ENCODE measurements at regions not wholly inside any gene's neighbourhood (a gene's known extent, or its start where the extent isn't known, plus 50 kb on each side); places are given as distances from the start of the nearest gene placed in this dataset.

DNA sequence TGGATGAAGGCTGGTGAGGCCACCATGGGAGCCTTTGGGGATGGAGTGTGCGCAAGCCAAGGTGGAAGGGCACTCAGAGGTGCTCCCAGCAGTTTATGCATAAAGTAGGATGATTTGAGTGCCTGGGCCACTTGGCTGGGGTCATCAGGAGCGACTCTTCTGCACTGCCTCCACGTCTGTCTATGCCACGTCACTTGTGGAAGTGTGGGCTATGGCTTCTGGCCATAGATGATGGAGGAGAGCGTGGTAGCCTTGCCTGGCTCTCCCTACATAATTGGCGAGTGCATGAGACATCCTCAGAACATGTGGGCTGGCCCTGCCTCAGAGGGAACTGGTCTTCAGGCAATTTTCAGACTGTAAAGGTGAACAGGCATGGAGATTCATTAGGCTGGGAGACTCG lies 182.9 kb downstream of the TEX29 start:
- no peak for DNase-seq

DNA sequence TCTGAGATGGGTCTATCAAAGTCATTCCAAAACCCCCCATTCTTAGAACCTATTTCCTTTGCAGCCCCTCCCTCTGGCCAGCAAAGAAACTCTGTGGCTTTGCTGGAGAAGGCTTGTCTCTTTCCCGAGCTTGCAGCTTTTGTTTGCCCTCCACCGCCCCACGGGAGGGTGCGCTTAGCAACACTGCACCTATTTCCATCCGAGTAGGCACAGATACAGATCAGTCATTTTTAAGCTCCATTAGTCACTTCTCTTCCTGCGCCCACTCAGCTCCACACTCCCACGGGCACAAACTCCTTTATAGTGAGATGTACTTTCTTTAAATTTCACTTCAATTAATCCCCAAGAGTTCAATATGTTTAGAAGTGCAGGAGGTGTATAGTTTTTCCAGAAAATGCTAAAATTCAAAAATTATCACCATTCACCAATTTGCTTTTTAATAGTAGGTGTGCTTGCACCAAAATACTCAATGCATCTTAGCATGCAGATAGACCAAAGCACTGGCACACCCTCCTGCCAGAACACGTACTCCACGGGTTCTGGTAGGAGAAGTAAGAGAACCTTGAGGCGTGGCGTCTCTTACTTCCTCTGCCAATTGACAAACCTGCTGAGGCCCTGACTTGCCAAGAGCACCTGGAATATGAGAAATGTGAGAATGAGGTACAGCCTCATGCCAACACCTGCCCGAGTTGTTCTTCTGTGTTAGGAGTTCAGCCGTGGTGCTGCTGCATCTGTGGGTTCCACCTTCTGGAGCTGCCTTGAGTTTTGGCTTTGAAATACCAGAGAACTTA lies 183.7 kb downstream of the TEX29 start:
- DNase-seq: no peak

DNA sequence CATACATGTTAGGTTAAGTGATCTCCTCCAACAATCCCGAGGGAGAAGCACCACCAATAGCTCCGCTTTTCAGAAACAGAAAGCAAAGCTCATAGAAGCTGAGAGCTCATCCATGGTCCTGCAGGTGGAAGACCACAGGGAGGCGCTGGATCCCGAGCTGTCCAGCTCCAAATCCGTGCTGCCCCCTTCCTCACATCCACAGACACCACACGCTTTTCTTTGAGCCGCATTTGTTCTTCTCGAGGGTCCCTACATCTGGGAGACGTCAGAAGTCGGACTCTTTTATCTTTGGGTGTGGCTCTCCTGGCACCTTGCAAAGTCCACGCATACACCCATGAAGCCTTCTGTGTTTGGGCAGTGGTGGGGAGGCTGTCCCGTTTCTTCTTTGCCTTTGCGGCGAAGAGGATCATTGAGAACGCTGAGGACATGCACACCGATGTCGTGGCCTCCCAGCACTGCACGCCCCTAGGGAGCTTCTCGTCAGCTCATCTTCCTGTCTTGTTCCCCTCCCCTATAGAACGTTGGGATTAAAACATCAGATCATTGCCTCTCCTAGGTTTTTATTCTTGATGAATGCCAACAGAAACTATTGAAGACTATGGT lies 184.8 kb downstream of the TEX29 start:
- DNase-seq: no peak

DNA sequence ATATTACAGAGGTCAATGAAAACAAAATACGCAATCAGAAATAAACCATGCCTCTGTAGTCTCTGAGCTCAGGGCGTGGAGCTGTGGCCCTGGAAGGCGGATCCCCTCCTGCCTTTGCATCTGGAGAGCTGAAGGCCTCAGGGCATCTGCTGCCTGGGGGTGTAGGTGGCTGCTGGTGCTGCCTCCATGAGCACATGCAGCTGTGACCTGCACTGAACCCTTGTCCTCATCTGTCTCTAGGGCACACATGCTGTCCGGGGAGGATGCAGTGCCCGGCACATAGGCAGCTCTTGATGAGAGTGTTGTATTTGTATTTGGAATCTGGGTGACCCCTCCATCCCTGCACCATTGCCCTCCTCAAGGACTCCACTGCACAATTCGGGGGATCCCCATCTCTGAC lies 185.7 kb downstream of the TEX29 start:
- DNase-seq: no peak

DNA sequence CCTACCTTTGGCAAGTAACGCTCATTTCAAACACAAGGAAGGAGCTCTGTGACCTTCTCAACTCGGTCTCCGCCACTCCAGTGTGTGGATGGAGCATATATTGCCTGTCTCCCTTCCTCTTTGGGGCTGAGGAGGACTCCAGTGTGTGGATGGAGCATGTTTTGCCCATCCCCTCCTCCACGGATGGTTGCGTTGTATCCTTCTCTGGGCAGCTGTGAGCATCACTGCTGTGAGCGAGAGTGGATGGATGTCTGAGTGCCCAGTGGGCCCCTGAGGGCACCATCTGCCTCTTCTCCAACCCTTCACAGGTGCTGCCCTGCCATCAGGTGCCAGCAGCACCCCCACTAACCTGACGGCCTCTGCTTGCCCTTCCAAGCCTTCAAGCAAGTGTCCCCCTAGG lies 186.2 kb downstream of the TEX29 start:
- no peak for DNase-seq

DNA sequence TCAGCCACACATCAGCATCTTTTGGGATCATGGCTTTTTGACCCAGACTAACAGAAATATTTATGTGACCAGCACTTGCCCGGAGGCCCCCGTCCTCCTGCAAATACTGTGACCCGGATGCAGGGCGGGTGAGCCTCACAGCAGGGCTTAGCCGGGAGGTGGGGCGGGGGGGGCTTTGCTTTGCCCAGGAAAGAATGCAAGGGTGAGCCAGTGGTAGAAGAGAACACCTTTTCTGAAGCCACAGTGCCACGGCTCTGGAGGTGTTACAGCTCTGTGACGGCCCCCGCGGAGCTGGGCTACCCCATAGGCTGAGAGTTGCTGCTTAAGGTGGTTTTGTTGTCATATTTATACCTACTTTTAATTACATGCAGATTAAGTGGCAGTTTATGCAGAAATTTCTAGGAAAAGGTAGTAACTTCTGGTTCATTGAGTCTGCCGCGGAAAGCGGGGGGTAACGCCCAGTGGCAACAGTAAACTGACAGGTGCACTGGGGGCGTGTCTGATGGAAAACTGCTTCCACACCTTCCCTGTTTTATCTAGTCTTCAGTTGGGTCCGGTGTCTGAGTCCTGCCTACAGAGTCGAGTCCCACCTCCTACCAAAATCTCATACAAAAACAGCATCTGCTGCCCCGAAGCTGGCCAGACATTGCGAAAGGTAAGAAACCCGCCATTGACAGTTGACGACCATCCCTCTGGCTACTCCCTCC lies 187.9 kb downstream of the TEX29 start:
- no peak for DNase-seq

DNA sequence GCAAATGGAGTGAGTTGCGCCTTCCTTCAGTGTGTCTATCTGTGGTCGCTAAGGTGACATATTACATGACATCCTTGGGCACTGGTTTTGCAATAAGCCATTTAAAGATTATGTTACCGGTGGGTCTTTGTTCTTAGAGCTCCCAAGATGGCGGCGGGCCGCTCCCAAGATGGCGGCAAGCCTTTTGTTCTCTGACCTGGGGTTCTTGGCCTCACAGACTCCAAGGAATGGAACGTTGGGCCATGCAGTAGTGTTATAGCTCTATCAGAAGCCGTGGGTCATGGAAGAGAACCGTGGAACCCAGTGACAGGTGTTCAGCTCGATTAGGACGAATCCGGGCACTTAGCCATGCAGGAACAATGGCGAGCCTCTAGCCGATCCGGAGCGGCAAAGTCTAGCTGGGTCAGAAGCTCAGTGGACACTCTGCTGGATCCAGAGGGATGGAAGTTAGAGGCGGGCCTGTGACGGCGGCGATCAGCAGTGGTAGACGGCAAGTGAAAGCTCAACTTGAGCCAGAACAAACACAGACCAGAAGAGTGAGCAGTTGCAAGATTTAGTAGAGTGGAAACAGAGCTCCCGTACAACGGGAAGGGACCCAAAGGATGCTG lies 188.6 kb downstream of the TEX29 start:
- no peak for DNase-seq

DNA sequence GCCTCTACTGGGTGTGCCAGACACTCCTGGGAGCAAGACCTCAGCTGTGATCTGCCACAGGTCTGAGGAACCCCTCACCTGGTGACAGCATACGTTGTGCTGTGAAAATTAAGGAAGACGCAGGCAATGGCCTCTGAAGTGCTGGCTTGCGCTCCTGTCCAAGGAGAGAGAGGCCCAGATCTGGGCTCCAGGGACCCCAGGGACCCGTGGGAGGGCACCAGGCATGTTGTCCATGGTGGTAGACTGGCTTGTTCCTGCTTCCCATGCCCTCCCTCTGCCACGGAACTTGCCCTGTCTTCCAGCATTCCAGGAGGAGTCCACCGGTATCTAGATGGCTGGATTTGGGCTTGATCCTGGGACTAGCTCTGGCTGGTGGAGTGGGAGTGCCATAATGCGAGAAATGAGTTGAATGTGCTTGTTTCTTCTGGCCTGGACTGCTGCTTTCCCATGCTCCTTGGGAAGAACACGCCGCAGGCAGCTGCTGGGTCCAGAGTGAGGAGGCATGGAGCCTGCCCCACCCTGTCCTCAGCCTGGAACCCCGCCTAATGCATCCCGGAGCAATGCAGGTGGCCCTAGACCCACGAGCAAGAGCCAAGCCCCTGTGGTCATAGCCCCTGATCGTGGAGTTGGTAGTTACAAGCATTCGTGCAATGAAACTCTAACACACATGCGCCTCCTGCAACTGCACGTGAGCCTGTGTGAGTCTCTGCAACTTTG lies 190.2 kb downstream of the TEX29 start:
- no peak for DNase-seq

DNA sequence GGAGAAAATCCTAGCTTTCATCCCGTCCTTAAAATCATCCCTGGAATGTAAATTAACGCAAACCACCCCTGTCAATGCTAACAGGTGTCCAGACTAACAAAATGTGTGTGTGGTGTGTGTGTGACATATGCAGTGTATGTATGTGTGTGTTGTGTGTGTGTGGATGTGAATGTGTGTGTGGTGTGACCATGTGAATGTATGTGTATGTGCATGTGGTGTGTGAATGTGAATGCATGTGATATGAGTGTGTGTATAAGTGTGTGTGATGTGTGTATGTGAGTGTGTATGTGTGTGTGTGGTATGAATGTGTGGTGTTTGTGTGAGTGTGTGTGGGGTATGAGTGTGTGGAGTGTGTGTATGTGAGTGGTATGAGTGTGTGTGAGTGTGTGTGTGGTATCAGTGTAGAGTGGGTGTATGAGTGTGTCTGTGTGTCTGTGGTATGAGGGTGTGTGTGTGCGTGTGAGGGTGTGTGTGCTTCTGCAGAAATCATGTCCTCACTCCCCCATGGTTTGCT lies 190.8 kb downstream of the TEX29 start:
- no peak for DNase-seq

DNA sequence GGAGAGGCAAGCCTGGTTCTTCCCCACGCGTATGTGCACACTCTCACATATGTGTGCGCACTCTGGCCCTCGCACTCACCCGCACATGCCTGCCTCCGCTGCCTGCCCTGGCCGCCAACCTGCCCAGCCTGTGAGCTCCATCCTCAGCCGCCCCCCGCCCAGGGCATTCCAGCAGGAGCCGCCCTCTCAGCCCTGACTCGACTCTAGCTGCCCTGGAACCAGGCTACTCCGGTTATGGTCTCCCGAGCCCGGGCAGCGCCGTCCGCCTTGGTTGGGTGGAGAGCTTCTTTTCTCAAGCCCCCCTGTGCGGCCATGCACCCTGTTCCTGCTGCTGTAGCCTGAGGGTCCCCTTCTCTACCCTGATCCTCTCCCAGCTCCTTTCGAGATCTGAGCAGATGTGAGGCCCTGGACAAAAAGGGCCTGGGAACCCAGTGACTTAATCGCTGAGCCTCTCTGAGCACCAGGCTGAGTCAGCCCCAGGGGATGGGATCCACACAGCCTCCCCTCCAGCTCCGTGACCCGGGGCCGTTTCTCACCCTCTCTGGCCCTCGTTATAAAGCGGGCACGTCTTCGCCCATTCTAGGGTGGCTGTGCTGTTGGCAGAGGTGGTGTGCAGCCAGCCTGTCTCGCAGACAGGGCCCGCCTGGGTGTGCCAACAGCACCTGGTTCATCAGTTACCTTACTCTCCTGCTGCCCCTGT lies 191.5 kb downstream of the TEX29 start:
- DNase-seq: no peak

DNA sequence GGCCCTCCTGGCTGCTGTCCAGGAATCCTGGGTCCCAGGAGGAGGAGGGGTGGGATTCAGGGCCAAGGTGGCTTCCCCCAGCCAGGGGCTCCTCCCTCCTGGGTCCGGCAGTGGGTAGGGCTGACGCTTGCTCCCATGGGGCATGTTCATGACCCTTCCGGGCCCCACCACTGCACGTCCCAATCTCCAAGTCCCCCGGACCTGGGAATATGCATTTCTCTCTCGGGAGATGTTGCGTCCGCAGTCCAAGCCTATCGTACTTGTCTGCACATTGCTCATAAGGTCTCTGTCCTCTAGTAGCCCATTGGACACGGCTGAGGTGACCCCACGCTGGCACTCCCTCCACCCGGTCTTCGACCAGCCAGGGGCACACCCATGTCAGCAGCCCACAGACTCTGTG lies 192.3 kb downstream of the TEX29 start:
- no peak for DNase-seq

DNA sequence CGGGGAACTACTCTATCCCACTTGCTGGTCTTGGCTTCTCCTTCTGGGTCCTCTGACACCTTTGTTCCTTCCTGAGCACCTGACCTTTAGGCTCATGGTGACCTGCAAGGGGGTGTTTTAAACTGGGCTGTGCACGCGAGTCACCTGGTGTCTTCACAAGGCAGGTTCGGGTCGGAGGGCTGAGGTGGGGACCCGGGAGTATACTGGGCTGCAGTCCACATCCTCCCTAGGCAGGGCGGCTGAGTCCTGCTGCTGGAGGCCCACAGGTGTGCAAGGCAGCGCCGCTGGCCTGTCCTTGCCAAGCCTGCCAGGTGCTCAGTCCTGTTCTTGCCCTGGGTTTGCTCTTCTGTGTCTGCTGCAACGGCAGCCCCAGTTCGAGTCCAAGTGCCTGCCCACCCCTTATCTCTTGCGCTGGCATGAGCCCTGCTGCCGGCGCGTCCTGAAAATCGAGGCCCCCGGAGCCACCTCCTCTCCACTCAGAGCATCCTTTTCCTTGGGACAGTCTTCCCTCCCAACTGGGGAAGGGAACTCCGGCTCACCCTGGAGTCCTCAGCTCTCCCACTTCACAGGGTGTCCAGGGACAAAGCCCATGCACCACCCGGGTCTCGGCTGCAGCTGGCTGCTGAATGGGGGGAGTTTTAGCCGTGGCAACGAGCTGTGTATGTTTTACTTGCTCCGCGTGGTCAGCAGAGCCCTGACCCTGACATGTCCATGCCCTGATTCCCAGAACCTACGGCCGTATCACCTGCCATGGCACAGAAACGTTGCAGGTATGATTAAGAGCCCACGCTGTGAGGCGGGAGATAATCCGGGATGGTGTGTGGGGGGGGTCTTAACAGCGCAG lies 193.5 kb downstream of the TEX29 start:
- DNase-seq: no peak

DNA sequence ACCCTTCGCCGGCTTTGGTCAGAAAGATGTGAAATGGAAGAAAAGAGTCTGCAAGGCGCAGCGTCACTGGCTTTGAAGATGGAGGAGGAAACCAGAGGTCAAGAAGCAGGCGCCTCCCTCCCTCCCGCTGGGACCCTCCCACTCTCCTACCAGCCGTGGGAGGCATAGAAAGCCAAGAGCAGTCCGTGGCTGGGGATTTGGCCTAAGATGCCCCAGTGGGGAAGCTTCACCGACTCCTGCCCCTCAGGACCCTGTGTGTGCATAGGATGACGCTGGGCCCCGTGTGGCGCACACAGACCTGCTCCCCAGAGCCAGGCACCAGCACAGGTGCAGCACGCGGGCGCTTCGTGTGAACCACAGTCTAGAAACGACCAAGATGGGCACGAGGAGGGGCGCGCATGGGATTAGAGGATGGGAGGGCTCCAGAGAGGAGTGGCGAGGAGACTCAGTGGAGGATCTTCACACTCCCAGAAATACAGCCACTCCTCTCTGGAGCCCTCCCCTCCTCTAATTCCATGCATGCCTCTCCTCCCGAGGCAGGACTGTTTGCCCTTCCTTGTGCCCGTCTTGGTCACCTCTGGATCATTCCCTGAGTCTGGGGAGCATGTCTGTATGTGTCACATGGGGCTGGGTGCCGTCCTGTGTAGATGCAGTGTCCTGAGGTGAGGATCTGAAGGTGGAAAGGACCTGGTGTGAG lies 194.3 kb downstream of the TEX29 start:
- DNase-seq: no peak

DNA sequence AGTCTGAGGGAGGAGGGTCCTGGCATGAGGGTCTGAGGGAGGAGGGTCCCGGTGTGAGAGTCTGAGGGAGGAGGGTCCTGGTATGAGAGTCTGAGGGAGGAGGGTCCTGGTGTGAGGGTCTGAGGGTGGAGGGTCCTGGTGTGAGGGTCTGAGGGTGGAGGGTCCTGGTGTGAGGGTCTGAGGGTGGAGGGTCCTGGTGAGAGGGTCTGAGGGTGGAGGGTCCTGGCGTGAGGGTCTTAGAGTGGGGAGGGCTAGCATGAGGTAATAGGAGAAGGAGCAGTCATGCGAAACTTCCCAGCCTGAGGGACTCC lies 194.8 kb downstream of the TEX29 start:
- DNase-seq: no peak

DNA sequence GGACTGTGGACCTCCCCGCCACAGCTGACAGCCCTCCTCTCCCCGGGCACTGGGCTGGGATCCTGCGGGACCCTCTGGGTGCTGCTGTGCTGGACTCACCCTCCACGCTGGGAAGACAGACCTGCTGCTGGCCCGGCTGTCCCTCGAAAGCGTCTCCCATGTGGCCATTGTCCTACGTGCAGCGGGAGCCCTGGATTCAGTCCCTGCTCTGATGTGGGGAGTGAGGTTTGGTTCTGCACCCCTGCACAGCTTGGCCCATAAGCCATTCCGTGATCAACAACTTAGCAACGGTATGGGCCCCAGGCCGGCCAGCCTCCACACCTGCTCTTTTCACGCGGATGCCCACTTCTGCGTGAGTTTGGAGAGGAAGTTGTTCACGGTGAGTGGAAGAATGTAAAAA lies 195.2 kb downstream of the TEX29 start:
- no peak for DNase-seq

DNA sequence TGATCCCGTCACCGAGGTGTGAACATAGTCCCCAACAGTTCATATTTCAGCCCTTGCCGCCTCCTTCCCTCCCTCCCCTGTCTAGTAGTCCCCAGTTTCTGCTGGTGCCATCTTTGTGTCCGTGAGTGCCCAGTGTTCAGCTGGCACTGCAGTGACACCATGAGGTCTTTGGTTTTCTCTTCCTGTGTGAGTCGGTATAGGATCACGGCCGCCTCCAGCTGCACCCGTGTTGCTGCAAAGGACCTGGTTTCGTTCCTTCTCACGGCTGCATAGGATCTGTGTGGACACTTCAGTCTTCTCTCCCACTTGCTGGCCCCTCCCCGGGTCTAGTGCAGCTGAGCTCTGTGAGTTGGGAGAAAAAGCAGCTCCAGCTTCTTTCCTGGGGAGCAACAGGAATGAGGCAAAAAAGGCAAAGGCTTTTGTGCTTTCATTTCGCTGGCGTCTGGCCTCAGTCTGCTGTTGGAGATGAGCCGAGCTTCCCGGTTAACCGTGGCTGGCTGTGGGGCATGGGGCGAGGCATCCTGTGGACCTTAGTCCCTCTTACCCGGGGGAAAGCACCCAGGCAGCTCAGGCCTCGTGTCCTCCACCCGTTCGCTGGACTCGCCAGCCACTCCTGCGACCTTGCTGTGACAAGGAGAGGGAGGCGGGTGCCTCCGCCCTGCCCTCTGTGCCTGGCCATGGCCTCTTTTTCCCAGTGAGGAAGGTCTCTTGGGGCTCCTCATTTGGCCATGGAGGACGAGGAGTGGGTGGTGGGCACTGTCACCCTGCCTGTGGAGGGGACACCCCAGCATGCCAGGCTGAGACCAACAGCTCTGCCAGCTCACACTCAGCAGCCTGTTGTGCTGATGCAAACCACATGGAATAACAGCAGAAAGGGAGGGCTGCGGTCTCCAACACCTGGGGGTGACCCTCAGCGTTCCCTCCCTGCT lies 196.5 kb downstream of the TEX29 start:
- DNase-seq: no peak

DNA sequence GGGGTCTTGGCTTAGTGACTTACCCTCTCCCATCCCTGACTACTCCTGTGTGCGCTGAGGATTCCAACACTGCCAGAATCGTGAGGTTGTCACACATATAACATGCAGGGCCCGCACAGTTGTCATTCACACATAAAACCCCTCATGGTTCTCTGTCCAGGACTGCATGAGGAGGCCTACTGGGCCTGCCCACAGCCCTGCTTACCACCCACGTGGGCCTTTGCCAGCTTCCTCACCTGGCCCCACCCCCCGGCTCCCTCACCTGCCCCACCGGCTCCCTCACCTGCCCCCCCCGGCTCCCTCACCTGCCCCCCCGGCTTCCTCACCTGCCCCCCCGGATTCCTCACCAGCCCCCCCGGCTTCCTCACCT lies 197.2 kb downstream of the TEX29 start:
- DNase-seq: no peak

DNA sequence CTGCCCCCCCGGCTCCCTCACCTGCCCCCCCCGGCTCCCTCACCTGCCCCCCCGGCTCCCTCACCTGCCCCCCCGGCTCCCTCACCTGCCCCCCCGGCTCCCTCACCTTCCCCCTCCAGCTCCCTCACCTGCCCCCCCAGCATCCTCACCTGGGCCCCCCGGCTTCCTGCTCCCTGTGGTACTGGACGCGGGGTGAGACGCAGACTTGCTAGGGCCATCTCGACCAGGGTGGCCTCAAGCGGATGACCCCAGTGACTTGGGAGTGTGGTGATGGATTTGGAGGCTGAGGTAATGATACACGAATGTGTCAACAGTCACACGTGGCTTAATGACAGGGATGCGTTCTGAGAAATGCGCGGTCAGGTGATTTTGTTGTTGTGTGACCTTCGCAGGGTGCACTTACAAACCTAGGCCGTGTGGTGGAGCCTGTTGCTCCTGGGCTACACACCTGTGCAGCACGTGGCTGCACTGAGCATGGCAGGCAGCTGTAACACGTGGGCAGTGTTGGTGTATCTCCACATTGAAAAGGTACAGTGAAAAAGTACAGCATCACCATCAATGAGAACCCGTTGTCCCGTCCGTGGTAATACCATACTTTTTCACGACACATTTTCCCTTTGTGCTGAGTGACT lies 197.8 kb downstream of the TEX29 start:
- DNase-seq: no peak

DNA sequence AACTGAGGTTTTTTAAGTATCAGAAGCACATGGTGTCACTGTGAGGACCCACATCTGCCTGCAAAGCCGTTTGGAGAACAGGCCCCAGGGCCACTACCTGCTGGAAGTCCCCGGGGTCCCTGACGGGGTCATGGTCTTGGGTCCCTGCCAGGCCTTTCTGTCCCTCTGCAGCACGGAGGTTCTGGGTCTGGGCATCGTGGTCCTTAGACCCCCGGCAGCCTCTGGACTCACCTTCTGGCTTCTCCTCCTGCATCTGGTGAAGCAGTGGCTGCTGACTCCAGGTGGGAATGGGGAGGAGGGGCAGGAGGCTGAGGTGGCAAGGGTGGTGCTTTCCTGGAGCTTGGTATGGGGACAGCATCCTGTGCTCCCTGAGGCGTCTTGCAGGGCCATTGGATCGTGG lies 198.6 kb downstream of the TEX29 start:
- no peak for DNase-seq
